Fibroblast of lung (primary cell): ENCODE measurements at regions not wholly inside any gene's neighbourhood (a gene's known extent, or its start where the extent isn't known, plus 50 kb on each side); places are given as distances from the start of the nearest gene placed in this dataset.

ENCODE experiments used
- EZH2 ChIP-seq: IDR thresholded peaks from 2 replicates; pipeline ENCODE4 v1.5.1; 2012; ENCODE audit warnings: low read length, control low read depth, mild to moderate bottlenecking; ENCODE audit errors: missing control alignments
- TF ChIP-seq, protein P1 (sequence below), 2 donors: IDR thresholded peaks in 1 of 2; conservative IDR thresholded peaks in 1 of 2; 1 replicate in 1 of 2; 2 replicates in 1 of 2; pipeline ENCODE4 v1.5.1; 2011 to 2012; ENCODE audit warnings: low read length in 2 of 2, control low read depth in 1 of 2, inconsistent platforms in 1 of 2, low read depth in 1 of 2, mild to moderate bottlenecking in 1 of 2

DNA sequence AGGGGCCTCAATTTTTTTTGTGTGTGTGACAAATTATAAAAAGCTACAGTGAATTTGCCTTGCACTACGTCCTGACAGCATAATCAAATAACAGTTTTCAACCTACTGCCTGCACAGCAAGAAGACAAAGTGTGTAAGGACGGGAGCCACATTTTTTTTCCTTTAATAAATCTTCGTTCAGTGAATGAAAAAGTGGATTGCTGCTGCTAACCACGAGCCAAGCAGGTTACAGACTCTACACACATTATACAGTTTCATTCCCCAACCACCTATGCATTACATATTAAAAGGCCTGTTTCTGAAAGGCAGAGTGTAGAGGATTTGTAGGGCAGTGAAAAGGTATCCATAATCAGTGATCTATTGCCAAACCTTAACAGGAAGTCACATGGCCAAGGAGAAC is 570.0 kb upstream of the BTBD3 start:
- TF ChIP-seq, protein P1, sequence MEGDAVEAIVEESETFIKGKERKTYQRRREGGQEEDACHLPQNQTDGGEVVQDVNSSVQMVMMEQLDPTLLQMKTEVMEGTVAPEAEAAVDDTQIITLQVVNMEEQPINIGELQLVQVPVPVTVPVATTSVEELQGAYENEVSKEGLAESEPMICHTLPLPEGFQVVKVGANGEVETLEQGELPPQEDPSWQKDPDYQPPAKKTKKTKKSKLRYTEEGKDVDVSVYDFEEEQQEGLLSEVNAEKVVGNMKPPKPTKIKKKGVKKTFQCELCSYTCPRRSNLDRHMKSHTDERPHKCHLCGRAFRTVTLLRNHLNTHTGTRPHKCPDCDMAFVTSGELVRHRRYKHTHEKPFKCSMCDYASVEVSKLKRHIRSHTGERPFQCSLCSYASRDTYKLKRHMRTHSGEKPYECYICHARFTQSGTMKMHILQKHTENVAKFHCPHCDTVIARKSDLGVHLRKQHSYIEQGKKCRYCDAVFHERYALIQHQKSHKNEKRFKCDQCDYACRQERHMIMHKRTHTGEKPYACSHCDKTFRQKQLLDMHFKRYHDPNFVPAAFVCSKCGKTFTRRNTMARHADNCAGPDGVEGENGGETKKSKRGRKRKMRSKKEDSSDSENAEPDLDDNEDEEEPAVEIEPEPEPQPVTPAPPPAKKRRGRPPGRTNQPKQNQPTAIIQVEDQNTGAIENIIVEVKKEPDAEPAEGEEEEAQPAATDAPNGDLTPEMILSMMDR (conservative IDR thresholded peaks at IDR 0.05 in 1 of 2, IDR thresholded peaks at IDR 0.05 in 1 of 2; ENCODE audit: low read depth in 1 of 2, low read length in 2 of 2): no peak
- TF ChIP-seq EZH2: no peak
